HL-60 (cell line): ENCODE measurements at regions not wholly inside any gene's neighbourhood (a gene's known extent, or its start where the extent isn't known, plus 50 kb on each side); places are given as distances from the start of the nearest gene placed in this dataset.

Experiments
- DNase-seq, 2 experiments: peaks; one replicate each; pipeline ENCODE4 v3.0.0-alpha.2; 2010 to 2020; ENCODE audit warnings: low read depth in 1 of 2, low spot score in 1 of 2
- H3K27ac ChIP-seq: fragments of 250-450 bp; sonication (Bioruptor Pico); replicated peaks from 2 replicates; pipeline ENCODE4 v1.5.1; 2020; ENCODE audit warnings: mild to moderate bottlenecking, moderate library complexity
- H3K27me3 ChIP-seq: fragments of 250-450 bp; sonication (Bioruptor Pico); 2 replicates; pipeline ENCODE4 v1.5.1; 2021; ENCODE audit warnings: mild to moderate bottlenecking, moderate library complexity; ENCODE audit not compliant: insufficient read depth, poor library complexity, severe bottlenecking
- H3K4me3 ChIP-seq: replicated peaks from 2 replicates; pipeline ENCODE4 v1.5.1; 2011; ENCODE audit warnings: mild to moderate bottlenecking, control low read depth, low read length; ENCODE audit not compliant: insufficient read depth
- CTCF ChIP-seq: IDR thresholded peaks from one replicate; pipeline ENCODE4 v1.5.1; 2011; ENCODE audit warnings: low read length, control low read depth, inconsistent platforms; ENCODE audit not compliant: insufficient read depth
- GABPA ChIP-seq: IDR thresholded peaks from 2 replicates; pipeline ENCODE4 v1.6.1; 2012; ENCODE audit warnings: low read depth
- POLR2AphosphoS5 ChIP-seq: IDR thresholded peaks from 2 replicates; pipeline ENCODE4 v1.6.1; 2012; ENCODE audit warnings: low read depth
- REST ChIP-seq: IDR thresholded peaks from 2 replicates; pipeline ENCODE4 v1.6.1; 2012; ENCODE audit warnings: low read depth; ENCODE audit not compliant: insufficient replicate concordance
- SPI1 ChIP-seq: IDR thresholded peaks from 2 replicates; pipeline ENCODE4 v1.6.1; 2012; ENCODE audit warnings: low read depth, mild to moderate bottlenecking, borderline replicate concordance

GRCh38 chr6:87919416-87919815 is 128.2 kb upstream of the SPACA1 start:
- TF ChIP-seq POLR2AphosphoS5, result no peak
- no peak for TF ChIP-seq GABPA
- no peak for TF ChIP-seq SPI1
- TF ChIP-seq REST, result no peak
- no peak for DNase-seq
- Histone ChIP-seq H3K4me3 (no peak overlapping the region), H3K27ac (no peak overlapping the region), H3K27me3 (peaks cover 8% of the 10 kb centered on the region)

GRCh38 chr6:87919001-87919400 is 128.6 kb upstream of the SPACA1 start:
- TF ChIP-seq GABPA (no peak), POLR2AphosphoS5 (no peak), CTCF (no peak), REST (no peak), SPI1 (no peak)
- no peak overlapping the region for H3K4me3 ChIP-seq
- peaks cover 8% of the 10 kb centered on the region for H3K27me3 ChIP-seq
- H3K27ac ChIP-seq, result no peak overlapping the region
- DNase-seq, result no peak

GRCh38 chr6:87918461-87918941 is 129.1 kb upstream of the SPACA1 start:
- no peak for DNase-seq

More at GRCh38 chr6:87918461-87918941, 129.1 kb upstream of the SPACA1 start:
- H3K4me3 ChIP-seq, result no peak overlapping the region
- H3K27me3 ChIP-seq, result peaks cover 8% of the 10 kb centered on the region
- no peak for TF ChIP-seq POLR2AphosphoS5
- no peak for TF ChIP-seq GABPA
- TF ChIP-seq SPI1, result no peak
- no peak for TF ChIP-seq CTCF
- TF ChIP-seq REST, result no peak
- no peak overlapping the region for H3K27ac ChIP-seq
